Heart left ventricle (tissue), 16 donors: ENCODE measurements at regions not wholly inside any gene's neighbourhood (a gene's known extent, or its start where the extent isn't known, plus 50 kb on each side); places are given as distances from the start of the nearest gene placed in this dataset.
A peak's percentile ranks its signal among the peaks of the same experiment; 100 is the strongest.

Source experiments
- ATAC-seq, 4 donors: fragments of 200-7000 bp; cut with Tn5 transposase; one replicate each; pipeline ENCODE4 v1.9.1; 2020 to 2022; ENCODE audit warnings: moderate library complexity in 4 of 4, mild to moderate bottlenecking in 3 of 4, moderate number of reproducible peaks in 1 of 4
- DNase-seq, 5 donors: peaks; one replicate each; pipeline ENCODE4 v3.0.0-alpha.2; 2020
- H3K27ac ChIP-seq, 12 donors: fragments of 200-600 bp; sonication (generic) in 4 of 12; one replicate each; pipeline versions ENCODE4 v1.5.0 to v1.8.0; 2016 to 2022; ENCODE audit warnings: mild to moderate bottlenecking in 2 of 12
- H3K27me3 ChIP-seq, 9 donors: fragments of 200-600 bp; sonication (generic) in 2 of 9; one replicate each; pipeline versions ENCODE4 v1.5.1 to v1.8.0; 2016 to 2022; ENCODE audit warnings: mild to moderate bottlenecking in 3 of 9
- H3K36me3 ChIP-seq, 9 donors: fragments of 200-600 bp; sonication (generic) in 2 of 9; one replicate each; pipeline versions ENCODE4 v1.5.0 to v1.8.0; 2018 to 2022; ENCODE audit warnings: mild to moderate bottlenecking in 2 of 9
- H3K4me1 ChIP-seq, 12 donors: fragments of 200-600 bp; sonication (generic) in 4 of 12; one replicate each; pipeline versions ENCODE4 v1.5.0 to v1.8.0; 2016 to 2022; ENCODE audit warnings: mild to moderate bottlenecking in 3 of 12
- H3K4me3 ChIP-seq, 12 donors: fragments of 200-600 bp; sonication (generic) in 4 of 12; one replicate each; pipeline versions ENCODE4 v1.5.0 to v1.8.0; 2017 to 2022; ENCODE audit warnings: mild to moderate bottlenecking in 9 of 12, moderate library complexity in 4 of 12
- H3K9me3 ChIP-seq, 12 donors: fragments of 200-600 bp; sonication (generic) in 4 of 12; one replicate each; pipeline versions ENCODE4 v1.5.0 to v1.8.0; 2016 to 2022; ENCODE audit warnings: mild to moderate bottlenecking in 1 of 12
- CTCF ChIP-seq, 12 donors: fragments of 200-600 bp; sonication (generic) in 4 of 12; IDR thresholded peaks; one replicate each; pipeline versions ENCODE4 v1.5.0 to v1.8.0; 2018 to 2022; ENCODE audit warnings: antibody characterized with exemption in 12 of 12, mild to moderate bottlenecking in 5 of 12
- POLR2A ChIP-seq, 2 donors: fragments of 450-650 bp; IDR thresholded peaks; one replicate each; pipeline ENCODE4 v1.6.1; 2017; ENCODE audit warnings: antibody characterized with exemption in 2 of 2, mild to moderate bottlenecking in 2 of 2, moderate library complexity in 2 of 2
- WGBS, 4 donors: extraction: QIAGEN DNeasy Blood & Tissue Kit in 2 of 4; methylation state at CpG; one replicate each; pipeline versions ENCODE4 v1.1.5 to v1.1.7; 2013 to 2018; 5-methylcytosine and 5-hydroxymethylcytosine counted together
- intact Hi-C, 10 donors: fragments of 100-400 bp; cut with DNase I; formaldehyde crosslinking; loops; one replicate each; pipeline versions ENCODE4 v1.11.1 to v1.14.2; 2022
- donor health status: ischemic (EF 13 %, LVEDD 7.1; RV severe dilation, severe dysfunction).
- donor health status: healthy with polysubstance abuse.
- donor health status: DM: no; HTN: yes; CAD: no.
- donor health status: DM: no; HTN: no; CAD: no.
- donor health status: ischemic (EF 25% LVEDD 6.9; RV normal size, moderate dysfunction).
- donor health status: ischemic (EF 25% LVEDD 5.7; RV mildly dilated, moderate dysfunction).
- donor health status: healthy.
- donor health status: DM: yes; HTN: yes; CAD: no.
- donor health status: ischemic (EF 35%, LVEDD 5.7; RV mildly dilated, moderate dysfunction).
- donor health status: nonischemic (EF 11% LVEDD 7.7; RV severe dilation, severe dysfunction).
- donor health status: DM: yes; HTN: yes; CAD: no.
- donor health status: PGD.
- donor health status: ischemic (EF 29% LVEDD 5.4; RV normal size, mild dysfunction).
- donor health status: nonischemic (EF 23%, LVEDD 6.1; RV moderate dilation, normal function).

- Histone ChIP-seq H3K36me3 (no peaks in the 10 kb centered on the region), H3K9me3 (peaks cover 0 to 21% (median 8%) of the 10 kb centered on the region in 12 donors), H3K4me1 (no peaks in the 10 kb centered on the region), H3K27me3 (no peaks in the 10 kb centered on the region), H3K4me3 (no peak overlapping the region), H3K27ac (no peak overlapping the region)
- ATAC-seq: no peak
- DNase-seq: no peak
- intact Hi-C loops: loop anchor here in 2 of 10 donors (10.0 kb wide), 2 partner anchors 112 to 282 kb away; no protein-coding TSS in a partner anchor
- WGBS, 4 donors: 90 to 95% (median 93%) methylated on average over 2 of the region's 2 CpGs
- TF ChIP-seq POLR2A (IDR thresholded peaks at IDR 0.05) (no peak), CTCF (IDR thresholded peaks at IDR 0.05) (no peak)
Observed at GRCh38 chr7:34313289-34313688, 344.7 kb upstream of the NPSR1 start.

- intact Hi-C loops: loop anchor here in 2 of 10 donors (10.0 kb wide), 2 partner anchors 110 to 280 kb away; no protein-coding TSS in a partner anchor
- H3K27ac ChIP-seq: no peak overlapping the region
- DNase-seq (no peak), ATAC-seq (no peak)
- H3K9me3 ChIP-seq: peaks cover 0 to 21% (median 8%) of the 10 kb centered on the region in 12 donors
- no peak for TF ChIP-seq CTCF (IDR thresholded peaks at IDR 0.05)
- no peak for TF ChIP-seq POLR2A (IDR thresholded peaks at IDR 0.05)
- no peaks in the 10 kb centered on the region for H3K36me3 ChIP-seq
- no peaks in the 10 kb centered on the region for H3K4me1 ChIP-seq
- H3K4me3 ChIP-seq: no peak overlapping the region
- H3K27me3 ChIP-seq: no peaks in the 10 kb centered on the region
Observed at GRCh38 chr7:34315032-34315431, 343.0 kb upstream of the NPSR1 start.

- WGBS, 4 donors: 95 to 100% (median 98%) methylated on average over 1 of the region's 1 CpG
- no peak for TF ChIP-seq CTCF (IDR thresholded peaks at IDR 0.05)
- no peak for TF ChIP-seq POLR2A (IDR thresholded peaks at IDR 0.05)
- Histone ChIP-seq H3K27me3 (peaks cover 0 to 6% (median 0%) of the 10 kb centered on the region in 9 donors), H3K27ac (no peak overlapping the region), H3K4me3 (no peak overlapping the region), H3K9me3 (peaks cover 0 to 15% (median 6%) of the 10 kb centered on the region in 12 donors), H3K36me3 (no peaks in the 10 kb centered on the region), H3K4me1 (peaks cover 0 to 7% (median 0%) of the 10 kb centered on the region in 12 donors)
- intact Hi-C loops: loop anchor here in 2 of 10 donors (10.0 kb wide), 2 partner anchors 108 to 278 kb away; no protein-coding TSS in a partner anchor
- DNase-seq (no peak), ATAC-seq (no peak)
Observed at GRCh38 chr7:34317039-34317438, 341.0 kb upstream of the NPSR1 start.

GRCh38 chr7:34320412-34320811 is 337.6 kb upstream of the NPSR1 start:
- DNase-seq: peak in 1 of 5 donors; percentile 20
- no peak overlapping the region for H3K27ac ChIP-seq
- 76 to 86% (median 78%) methylated on average over 5 to 6 of the region's 6 CpGs for WGBS, 4 donors

More at GRCh38 chr7:34320412-34320811, 337.6 kb upstream of the NPSR1 start:
- ATAC-seq: no peak
- Histone ChIP-seq H3K9me3 (no peaks in the 10 kb centered on the region), H3K36me3 (no peaks in the 10 kb centered on the region), H3K4me1 (peaks cover 0 to 7% (median 0%) of the 10 kb centered on the region in 12 donors), H3K4me3 (no peak overlapping the region), H3K27me3 (peaks cover 0 to 6% (median 0%) of the 10 kb centered on the region in 9 donors)
- intact Hi-C loops: loop anchor here in 9 of 10 donors (2.0 to 10.0 kb wide), 8 partner anchors 104 to 277 kb away; no protein-coding TSS in a partner anchor
- TF ChIP-seq POLR2A (IDR thresholded peaks at IDR 0.05) (no peak), CTCF (IDR thresholded peaks at IDR 0.05) (no peak)
